ENCODE measurements at regions not wholly inside any gene's neighbourhood (a gene's known extent, or its start where the extent isn't known, plus 50 kb on each side); places are given as distances from the start of the nearest gene placed in this dataset.
"Not testable (repeated sequence)": the region's sequence is repeated elsewhere in the genome, so short reads cannot be mapped to it uniquely, and the experiment has no call there.

DNA sequence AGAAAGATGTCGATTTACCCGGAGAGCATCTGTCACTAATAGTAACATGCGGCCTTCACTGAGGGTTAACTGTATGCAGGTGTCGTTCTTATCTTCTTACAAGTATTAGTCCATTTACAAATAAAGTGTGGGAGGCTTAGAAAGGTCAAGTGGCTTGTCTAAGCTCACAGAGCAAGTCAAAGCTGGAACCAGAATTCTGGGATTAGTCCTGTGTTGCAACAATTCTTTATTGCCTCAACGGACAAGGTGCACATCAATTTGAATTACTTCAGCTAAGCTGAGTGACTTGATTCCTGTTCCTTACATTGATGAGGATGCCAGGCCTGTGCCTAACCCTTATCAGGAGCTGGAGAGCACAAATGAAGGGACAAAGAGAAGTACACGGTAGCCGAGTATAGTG, 1193.6 kb downstream of the UQCRFS1 start:
- DNase-seq (ENCODE audit: low spot score), result no peak

DNA sequence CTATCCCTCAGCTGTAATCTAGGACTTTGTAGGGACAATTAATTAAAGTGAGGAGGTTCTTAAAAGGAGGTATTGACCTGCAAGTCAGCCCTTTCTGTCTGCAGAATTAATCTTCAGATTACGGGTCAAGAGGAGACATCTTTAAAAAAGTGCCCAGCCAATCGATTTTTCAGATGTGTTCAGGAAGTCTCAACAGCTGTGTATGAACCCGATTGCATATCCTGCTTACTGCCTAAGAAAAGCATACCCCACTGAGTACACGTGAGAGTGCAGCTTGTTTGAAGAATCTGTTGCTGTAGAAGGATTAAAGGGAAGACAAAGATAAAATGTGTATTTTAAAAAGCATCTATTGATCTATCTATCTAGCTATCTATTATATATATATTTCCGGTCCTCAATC, 1194.5 kb downstream of the UQCRFS1 start:
- DNase-seq (ENCODE audit: low spot score), result no peak

- DNase-seq (ENCODE audit: low spot score), result no peak
Measured at GRCh38 chr19:28014615-28015405, 1198.1 kb downstream of the UQCRFS1 start.

GRCh38 chr19:28012361-28012760, 1200.6 kb downstream of the UQCRFS1 start:
- no peak for DNase-seq (ENCODE audit: low spot score)

GRCh38 chr19:28010656-28011055, 1202.3 kb downstream of the UQCRFS1 start:
- no peak for DNase-seq (ENCODE audit: low spot score)

DNA sequence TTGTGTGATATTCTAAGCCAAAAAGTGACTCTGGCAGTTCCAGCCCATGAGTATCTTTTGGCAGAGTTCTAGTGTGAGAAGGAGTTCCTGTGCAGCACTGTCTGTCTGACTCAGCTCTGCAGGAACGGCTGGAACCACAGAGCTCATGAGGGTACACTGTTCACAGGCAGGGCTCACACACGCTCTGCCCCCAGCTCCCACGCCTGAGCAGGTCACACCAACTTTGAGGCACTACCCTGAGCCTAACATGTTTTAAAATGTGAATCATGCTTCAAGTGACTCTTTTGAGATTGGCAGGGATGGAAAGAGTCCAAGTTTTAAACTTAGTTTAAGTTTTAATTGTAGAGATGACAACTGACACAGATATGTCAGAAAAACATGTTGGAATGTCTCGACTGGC, 1203.3 kb downstream of the UQCRFS1 start:
- DNase-seq (ENCODE audit: low spot score), result no peak

DNA sequence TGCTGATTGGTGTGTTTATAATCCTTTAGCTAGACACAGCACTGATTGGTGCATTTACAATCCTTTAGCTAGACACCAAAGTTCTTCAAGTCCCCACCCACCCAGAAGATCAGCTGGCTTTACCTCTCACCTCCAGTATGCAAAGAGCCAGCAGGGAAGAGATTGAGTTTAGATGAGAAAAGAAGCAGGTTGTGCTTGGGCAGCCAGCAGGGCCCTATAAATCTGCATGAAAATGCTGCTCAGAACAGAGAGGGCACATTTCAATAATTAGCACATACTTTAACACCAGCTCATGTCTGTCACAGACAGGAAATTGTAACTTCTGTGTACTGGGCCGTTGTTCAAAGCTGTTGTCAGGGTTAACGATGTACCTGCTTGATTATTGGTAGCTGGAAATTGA, 1204.3 kb downstream of the UQCRFS1 start:
- DNase-seq (ENCODE audit: low spot score), result no peak

GRCh38 chr19:28003543-28003942, 1209.4 kb downstream of the UQCRFS1 start:
- DNase-seq (ENCODE audit: low spot score), result no peak

DNA sequence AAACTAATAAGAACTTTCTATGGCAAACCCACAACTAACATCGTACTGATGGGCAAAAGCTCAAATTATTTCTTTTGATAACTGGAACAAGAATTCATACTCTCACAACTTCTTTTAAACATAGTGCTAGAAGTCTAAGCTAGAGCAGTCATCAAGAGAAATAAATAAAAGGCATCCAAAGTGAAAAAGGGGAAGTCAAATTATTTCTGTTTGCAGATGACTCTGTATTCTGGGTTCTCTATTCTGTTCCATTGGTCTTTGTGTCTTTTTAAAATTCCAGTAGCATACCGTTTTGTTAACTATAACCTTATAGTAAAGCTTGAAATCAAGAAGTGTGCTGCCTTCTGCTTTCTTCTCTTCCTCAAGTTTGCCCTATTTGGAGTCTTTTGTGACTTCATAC, 1215.9 kb downstream of the UQCRFS1 start:
- no peak for DNase-seq (ENCODE audit: low spot score)

DNA sequence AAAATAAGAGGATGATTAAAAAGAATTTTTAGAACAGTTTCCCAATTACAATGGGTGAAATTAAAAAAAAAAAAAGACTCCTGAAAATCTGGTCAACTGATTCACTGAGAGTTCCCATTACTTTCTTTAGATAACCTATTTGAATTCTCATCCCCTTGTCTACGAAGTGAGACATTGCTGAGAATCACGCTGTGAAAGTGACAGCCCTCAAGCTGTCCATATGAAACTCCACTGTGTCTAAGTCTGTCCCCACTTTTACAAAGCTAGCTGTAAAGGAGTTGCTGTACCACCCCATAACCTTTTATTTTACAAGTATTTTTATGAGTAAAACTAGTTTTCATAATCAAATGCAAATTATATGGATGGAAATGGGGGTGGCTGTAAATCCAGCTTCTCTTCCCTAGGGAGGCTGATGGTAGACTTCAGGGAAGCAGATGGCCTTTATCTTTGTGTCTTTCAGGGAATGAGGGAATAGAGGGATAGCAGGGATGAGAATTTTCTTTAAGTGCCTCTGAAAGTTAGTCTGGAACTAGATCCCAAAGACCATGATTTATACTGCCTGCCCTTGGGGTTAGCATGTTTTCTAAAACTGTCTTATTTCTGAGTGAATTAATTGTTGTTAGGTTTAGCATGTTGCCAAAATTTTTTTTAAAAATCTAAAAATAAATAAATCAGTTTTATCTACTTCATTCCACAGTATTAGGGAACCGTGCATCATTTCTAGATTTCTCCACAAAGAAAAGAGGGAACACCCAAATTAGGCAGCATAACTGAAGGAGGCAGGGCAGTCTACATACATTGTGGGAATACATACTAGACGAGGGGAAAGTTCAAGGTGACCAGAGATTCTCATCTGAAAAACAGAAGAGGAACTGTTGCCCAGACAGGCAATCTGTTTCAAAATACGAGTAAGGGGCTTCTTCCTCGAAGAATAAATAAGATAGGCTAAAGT, 1219.1 kb downstream of the UQCRFS1 start:
- DNase-seq (ENCODE audit: low spot score), result no peak

GRCh38 chr19:27986299-27986698, 1226.7 kb downstream of the UQCRFS1 start:
- DNase-seq (ENCODE audit: low spot score), result no peak

DNA sequence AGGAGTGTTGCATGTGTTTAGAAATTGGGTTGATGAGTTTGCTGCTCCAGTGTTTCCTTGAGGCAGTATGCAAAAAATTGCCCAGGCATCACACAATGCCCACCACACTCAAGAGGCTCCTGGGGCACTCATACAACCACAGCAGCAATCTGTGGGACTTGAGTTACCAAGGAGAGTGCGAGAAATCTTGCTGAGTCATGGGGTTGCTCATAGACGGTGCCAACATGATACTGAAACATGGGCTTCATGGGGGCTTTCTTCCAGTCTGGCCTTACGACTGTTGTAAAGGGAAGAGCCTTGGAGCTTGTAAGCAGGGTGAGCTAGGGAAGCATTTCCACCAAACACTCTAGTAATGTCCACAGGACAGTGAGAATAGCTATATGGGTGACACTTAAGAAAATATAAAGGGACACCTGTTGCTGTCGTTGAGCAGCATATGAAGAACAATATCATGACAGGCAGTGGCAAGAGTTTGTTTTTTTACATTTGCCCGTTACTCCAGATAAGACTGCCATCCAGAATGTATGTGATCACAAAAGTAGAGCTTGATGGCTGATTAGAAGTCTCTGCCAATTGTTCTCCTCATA, 1237.4 kb downstream of the UQCRFS1 start:
- no peak for DNase-seq (ENCODE audit: low spot score)

- DNase-seq (ENCODE audit: low spot score), result peak; percentile 59
Measured at GRCh38 chr19:27974082-27974513, 1238.9 kb downstream of the UQCRFS1 start.

DNA sequence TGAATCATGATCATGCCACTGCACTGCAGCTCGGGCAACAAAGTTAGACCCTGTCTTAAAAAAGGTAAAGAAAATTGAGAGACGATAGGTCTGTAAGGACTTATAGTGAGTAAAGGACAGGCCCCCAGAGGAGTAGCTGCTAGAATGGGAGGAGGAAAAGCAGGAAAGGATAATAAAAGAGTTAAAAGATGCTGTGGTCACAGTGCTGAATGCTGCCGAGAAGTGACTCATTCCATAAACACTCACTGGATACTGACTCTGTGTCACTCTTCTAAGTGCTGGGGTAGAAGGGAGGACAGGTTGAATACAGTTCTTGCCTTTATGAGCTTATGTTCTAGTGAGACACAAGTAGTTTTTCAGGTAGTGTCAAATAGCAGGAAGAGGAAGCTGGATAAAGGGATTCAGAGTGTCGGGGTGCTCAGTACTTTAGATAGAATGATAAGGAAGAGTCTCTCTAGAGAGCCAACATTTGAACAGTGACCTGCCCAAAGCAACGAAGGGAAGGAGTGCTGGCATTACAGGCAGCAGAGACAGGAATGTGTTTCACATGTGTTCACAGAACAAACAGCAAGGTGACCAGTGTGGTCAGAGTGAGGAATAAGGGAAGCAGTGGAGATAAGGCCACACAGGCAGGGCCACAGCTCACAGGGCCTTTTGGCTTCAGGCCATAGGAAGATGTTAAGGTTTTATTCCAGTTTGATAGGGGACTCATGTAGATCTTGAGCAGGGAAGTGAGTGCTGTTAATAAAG, 1240.5 kb downstream of the UQCRFS1 start:
- DNase-seq (ENCODE audit: low spot score), result no peak

- DNase-seq (ENCODE audit: low spot score), result no peak
Measured at GRCh38 chr19:27971869-27972268, 1241.1 kb downstream of the UQCRFS1 start.

- no peak for DNase-seq (ENCODE audit: low spot score)
Measured at GRCh38 chr19:27971071-27971470, 1241.9 kb downstream of the UQCRFS1 start.

DNA sequence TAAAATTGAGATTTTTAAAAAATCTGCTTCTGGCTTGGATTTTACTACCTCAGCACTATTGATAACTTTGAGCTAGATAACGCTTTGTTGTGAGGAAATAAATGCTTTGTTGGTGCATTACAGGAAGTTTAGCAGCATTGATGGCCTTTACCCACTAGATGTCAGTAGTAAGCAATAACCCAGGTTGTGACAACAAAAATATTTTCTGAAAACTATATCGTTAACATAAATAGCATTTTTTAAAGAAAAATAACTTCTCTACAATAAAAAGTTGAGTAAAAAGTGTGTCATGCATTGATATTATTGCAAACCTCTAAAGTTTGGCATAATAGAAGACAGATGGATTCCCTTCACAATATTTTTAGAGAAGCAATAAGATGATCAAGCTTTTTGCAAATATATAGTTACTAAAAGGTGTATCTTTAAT, 1246.5 kb downstream of the UQCRFS1 start:
- no peak for DNase-seq (ENCODE audit: low spot score)

- no peak for DNase-seq (ENCODE audit: low spot score)
Measured at GRCh38 chr19:27964185-27964584, 1248.8 kb downstream of the UQCRFS1 start.

GRCh38 chr19:27962264-27962663, 1250.7 kb downstream of the UQCRFS1 start:
- DNase-seq (ENCODE audit: low spot score), result no peak

DNA sequence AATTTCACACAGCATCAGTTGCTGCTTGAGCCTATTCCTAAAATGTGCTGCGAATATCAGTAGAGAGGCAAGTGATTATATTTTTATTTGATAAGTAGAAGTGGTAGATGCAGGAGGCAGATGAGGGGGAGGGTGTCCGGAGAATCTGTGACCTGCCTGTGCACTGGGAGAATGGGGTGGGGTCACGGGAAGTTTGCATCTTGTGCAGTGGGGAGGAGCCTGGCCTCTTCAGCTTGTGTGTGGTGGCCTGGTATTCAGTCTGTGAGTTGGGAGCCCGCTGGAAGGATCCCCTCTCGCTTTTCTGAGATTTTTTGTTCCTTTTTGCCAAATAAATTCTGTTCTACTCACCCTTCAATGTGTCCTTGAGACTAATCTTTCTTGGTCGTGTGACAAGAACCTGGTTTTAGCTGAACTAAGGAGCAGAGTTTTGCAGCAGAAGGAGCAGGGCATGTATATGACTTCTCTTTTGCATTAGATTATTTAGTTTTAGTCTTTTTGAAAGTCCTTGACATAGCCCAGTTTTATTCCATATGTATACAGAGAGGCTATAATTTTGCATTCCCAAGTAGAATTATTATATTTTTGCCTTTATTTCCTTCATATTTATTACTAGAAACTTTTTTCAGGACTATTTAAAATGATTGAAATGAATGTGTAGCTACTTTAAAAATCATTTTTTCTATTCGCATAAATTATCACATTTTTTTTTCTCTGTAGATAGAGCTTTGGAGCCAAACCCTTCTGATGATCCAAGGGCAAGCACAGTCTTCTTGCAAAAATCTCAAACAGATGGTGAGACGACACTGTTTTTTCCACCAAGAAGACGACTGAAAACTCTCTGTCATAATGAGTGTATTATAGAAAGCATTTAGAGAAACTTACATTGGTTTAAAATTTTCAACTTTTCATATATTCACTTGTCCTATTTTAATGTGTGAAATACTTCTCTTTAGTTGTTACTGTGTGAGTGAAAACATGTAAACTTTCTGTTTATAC, 1257.2 kb downstream of the UQCRFS1 start:
- no peak for DNase-seq (ENCODE audit: low spot score)

DNA sequence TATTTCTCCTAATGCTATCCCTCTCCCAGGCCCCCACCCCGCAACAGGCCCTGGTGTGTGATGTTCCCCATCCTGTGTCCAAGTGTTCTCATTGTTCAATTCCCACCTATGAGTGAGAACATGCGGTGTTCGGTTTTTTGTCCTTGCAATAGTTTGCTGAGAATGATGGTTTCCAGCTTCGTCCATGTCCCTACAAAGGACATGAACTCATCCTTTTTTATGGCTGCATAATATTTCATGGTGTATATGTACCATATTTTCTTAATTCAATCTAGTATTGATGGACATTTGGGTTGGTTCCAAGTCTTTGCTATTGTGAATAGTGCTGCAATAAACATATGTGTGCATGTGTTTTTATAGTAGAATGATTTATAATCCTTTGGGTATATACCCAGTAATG, 1270.3 kb downstream of the UQCRFS1 start:
- not testable (repeated sequence) for DNase-seq (ENCODE audit: low spot score)

All from globus pallidus (tissue), 1 donor.